ENCODE measurements at regions not wholly inside any gene's neighbourhood (a gene's known extent, or its start where the extent isn't known, plus 50 kb on each side); places are given as distances from the start of the nearest gene placed in this dataset.
A peak's percentile ranks its signal among the peaks of the same experiment; 100 is the strongest.

DNA sequence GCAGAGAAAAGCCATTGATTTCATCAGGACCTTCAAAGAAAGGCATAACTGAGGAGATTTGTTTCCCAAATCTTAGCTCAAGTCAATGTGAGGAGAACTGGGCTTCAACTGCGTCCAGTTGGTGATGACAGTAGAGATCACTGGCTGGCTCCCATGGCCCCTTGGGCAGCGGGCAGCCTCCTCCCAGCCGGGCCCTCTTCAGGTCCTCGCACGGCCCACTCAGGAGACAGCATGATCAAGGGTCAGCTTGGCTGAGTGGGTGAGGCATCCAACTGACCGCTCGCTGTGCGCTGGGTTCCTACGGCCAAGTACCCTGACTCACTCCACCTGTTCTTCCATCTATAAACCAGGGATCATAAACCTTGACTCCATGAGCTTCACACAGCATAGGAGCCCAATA, 274.0 kb downstream of the NSG2 start:
- Histone ChIP-seq H3K9me3 (ENCODE audit: severe bottlenecking) (no peaks in the 10 kb centered on the region), H3K4me3 (ENCODE audit: low read depth, low read length) (no peak overlapping the region), H3K27me3 (ENCODE audit: insufficient read depth, low read depth, severe bottlenecking) (peaks cover 56% of the 10 kb centered on the region), H3K27ac (no peak overlapping the region), H3K36me3 (no peaks in the 10 kb centered on the region)
- TF ChIP-seq, protein P1, sequence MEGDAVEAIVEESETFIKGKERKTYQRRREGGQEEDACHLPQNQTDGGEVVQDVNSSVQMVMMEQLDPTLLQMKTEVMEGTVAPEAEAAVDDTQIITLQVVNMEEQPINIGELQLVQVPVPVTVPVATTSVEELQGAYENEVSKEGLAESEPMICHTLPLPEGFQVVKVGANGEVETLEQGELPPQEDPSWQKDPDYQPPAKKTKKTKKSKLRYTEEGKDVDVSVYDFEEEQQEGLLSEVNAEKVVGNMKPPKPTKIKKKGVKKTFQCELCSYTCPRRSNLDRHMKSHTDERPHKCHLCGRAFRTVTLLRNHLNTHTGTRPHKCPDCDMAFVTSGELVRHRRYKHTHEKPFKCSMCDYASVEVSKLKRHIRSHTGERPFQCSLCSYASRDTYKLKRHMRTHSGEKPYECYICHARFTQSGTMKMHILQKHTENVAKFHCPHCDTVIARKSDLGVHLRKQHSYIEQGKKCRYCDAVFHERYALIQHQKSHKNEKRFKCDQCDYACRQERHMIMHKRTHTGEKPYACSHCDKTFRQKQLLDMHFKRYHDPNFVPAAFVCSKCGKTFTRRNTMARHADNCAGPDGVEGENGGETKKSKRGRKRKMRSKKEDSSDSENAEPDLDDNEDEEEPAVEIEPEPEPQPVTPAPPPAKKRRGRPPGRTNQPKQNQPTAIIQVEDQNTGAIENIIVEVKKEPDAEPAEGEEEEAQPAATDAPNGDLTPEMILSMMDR (IDR thresholded peaks at IDR 0.05; ENCODE audit: low read depth, low read length) = no peak
- DNase-seq = no peak

DNA sequence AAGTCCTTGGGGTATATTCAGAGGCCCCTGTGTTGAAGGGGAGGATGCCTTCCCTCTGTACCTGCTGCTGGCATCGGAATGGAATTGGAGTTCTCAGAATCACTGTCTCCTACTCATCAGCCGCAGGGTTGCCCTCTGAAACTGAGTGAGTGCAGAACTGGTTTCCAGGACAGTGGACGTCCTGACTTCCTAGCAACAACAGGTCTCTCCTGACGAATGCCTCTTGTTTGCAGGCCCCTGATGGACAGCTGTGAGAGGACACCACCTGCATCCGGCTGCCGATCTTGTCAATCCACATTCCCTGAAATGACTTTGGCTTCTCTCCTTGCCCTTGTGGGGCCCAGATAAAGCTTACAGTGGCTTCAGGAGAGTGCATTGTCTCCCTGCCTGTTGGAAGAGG, 274.5 kb downstream of the NSG2 start:
- H3K36me3 ChIP-seq = no peaks in the 10 kb centered on the region
- TF ChIP-seq, protein P1 (IDR thresholded peaks at IDR 0.05; ENCODE audit: low read depth, low read length) = no peak
- no peaks in the 10 kb centered on the region for H3K9me3 ChIP-seq (ENCODE audit: severe bottlenecking)
- H3K4me3 ChIP-seq (ENCODE audit: low read depth, low read length) = no peak overlapping the region
- DNase-seq = no peak
- H3K27ac ChIP-seq = no peak overlapping the region
- H3K27me3 ChIP-seq (ENCODE audit: insufficient read depth, low read depth, severe bottlenecking) = peaks cover 58% of the 10 kb centered on the region

DNA sequence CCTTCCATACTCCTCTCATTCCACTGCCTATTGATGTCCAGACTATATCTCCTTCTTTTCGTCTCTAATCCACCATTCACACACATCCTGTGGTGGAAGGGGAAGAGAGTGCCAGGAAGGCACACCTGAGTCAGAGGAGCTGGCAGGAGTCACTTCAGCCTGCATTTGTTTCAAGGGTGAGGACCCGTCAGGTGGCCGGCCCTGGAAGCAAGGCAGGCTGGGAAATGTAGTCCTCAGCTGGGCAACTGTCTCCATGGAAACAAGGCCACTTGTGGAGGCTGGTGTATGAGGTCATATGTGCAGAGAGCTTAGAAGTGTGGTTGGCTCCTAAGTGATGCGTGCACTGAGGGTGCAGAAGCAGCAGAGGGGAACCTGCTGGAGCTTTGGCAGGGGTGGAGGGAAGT, 278.4 kb downstream of the NSG2 start:
- H3K27ac ChIP-seq = no peak overlapping the region
- peaks cover 5% of the 10 kb centered on the region for H3K9me3 ChIP-seq (ENCODE audit: severe bottlenecking)
- peak; percentile 26 for DNase-seq
- H3K27me3 ChIP-seq (ENCODE audit: insufficient read depth, low read depth, severe bottlenecking) = peaks cover 53% of the 10 kb centered on the region
- H3K36me3 ChIP-seq = no peaks in the 10 kb centered on the region
- H3K4me3 ChIP-seq (ENCODE audit: low read depth, low read length) = no peak overlapping the region
- TF ChIP-seq, protein P1 (IDR thresholded peaks at IDR 0.05; ENCODE audit: low read depth, low read length) = no peak

DNA sequence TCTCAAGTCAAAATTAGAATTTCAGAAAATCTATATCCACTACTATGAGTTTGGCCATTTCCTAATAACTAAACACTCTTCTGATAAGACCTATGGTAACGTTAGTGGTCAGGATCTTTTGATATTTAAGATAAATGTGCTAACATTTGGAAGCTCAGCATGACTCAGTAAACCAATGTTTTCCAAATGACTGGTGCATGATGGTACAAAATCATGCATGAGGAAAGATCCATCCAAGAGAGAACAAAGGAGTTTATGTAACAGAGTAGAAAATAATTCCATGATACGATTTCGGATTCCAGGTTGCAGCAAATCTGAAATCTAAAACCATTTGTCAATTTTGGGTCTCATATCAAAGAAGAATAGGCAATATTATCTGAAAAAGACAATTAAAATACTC, 279.2 kb downstream of the NSG2 start:
- TF ChIP-seq, protein P1 (IDR thresholded peaks at IDR 0.05; ENCODE audit: low read depth, low read length) = no peak
- no peak overlapping the region for H3K27ac ChIP-seq
- DNase-seq = no peak
- peaks cover 5% of the 10 kb centered on the region for H3K9me3 ChIP-seq (ENCODE audit: severe bottlenecking)
- H3K36me3 ChIP-seq = no peaks in the 10 kb centered on the region
- no peak overlapping the region for H3K4me3 ChIP-seq (ENCODE audit: low read depth, low read length)
- H3K27me3 ChIP-seq (ENCODE audit: insufficient read depth, low read depth, severe bottlenecking) = peaks cover 49% of the 10 kb centered on the region

DNA sequence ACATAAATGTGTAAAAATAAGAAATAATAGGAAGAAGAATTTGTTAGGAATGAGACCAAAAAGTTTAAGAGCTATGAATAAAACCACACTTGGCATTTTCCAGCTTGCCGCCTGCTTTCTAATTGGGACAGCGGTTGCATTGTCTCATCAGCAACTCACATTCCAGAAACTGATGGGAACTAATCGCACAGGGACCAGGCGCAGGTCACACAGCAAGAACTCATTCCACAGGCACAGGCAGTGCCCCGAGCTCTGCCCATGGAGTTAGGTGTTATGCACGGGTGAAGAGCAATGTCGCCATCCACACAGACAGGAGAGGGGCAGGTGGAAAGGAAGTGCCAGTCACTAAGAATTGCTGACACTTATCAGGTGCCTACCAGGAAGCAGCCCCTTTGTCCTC, 279.9 kb downstream of the NSG2 start:
- Histone ChIP-seq H3K27ac (no peak overlapping the region), H3K36me3 (no peaks in the 10 kb centered on the region), H3K9me3 (ENCODE audit: severe bottlenecking) (peaks cover 5% of the 10 kb centered on the region), H3K4me3 (ENCODE audit: low read depth, low read length) (no peak overlapping the region), H3K27me3 (ENCODE audit: insufficient read depth, low read depth, severe bottlenecking) (peaks cover 43% of the 10 kb centered on the region)
- TF ChIP-seq, protein P1 (IDR thresholded peaks at IDR 0.05; ENCODE audit: low read depth, low read length) = no peak
- no peak for DNase-seq

DNA sequence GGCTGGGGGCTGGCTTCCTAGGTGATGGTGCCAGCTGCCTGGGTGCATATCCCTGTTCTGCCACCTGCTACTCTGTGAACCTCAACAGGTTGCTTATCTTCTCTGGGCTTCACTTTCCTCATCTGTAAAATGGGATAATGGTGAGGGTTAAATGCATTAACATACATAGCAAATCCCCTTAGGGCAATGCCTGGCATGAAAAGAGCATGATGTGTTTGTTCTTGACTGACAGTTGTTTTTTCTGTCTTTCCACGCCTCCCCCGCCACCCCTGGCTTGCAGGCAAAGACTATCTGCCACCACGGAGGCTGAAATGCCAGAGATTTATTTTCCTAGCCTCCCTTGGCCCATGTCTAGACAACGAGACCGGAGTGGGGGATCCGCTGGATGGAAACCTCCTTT, 280.5 kb downstream of the NSG2 start:
- H3K27me3 ChIP-seq (ENCODE audit: insufficient read depth, low read depth, severe bottlenecking) = peaks cover 43% of the 10 kb centered on the region
- H3K4me3 ChIP-seq (ENCODE audit: low read depth, low read length) = no peak overlapping the region
- no peak overlapping the region for H3K27ac ChIP-seq
- H3K9me3 ChIP-seq (ENCODE audit: severe bottlenecking) = peaks cover 5% of the 10 kb centered on the region
- H3K36me3 ChIP-seq = no peaks in the 10 kb centered on the region
- no peak for DNase-seq
- TF ChIP-seq, protein P1 (IDR thresholded peaks at IDR 0.05; ENCODE audit: low read depth, low read length) = no peak
